Stimulated activated CD4-positive, alpha-beta T cell treated with anti-CD3 and anti-CD28 coated beads, Interleukin-2, amount 100 ng/mL, for 48 hours (primary cell): ENCODE measurements at regions not wholly inside any gene's neighbourhood (a gene's known extent, or its start where the extent isn't known, plus 50 kb on each side); places are given as distances from the start of the nearest gene placed in this dataset.
"Not testable (repeated sequence)": the region's sequence is repeated elsewhere in the genome, so short reads cannot be mapped to it uniquely, and the experiment has no call there.

ENCODE experiments used
- DNase-seq, 2 donors: peaks; one replicate each; pipeline ENCODE4 v3.0.0-alpha.2; 2020

DNA sequence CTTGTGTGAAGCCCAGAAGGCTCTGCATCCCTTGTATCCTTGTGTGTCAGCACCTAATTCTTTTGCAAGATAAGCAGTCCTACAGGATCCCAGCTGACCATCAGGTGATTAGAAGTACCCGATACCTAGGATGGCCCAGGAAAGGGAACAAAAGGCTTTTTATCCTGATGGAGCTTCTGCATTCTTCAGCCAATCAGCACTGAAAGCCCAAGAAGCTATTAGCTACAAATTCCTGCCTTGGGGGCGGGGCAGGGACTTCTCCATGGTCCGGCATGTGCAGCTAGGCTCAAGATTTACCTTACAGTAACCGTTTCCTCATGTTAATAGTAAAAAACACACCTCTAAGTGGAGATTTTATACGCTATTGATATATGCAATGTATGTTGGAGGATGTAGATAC, 264.6 kb upstream of the THUMPD2 start:
- no peak for DNase-seq

DNA sequence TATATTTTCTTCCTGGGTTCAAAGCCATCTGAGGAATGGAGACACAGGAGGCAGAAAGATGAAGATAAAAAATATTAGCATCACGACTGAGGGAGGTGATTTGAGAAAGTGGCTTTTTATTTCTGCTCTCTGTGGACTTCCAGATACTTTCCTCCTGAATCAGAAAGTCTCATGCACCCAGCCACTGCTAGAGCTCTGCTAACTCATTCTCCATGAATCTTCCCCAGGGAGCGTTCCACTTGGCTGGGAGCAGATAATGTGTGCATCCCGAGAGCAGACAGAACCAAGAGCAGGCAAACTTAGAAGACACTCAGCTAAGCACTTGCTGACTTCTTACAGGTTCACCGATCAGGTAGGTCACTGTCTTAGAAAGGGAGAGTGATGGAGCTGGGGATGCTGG, 264.1 kb upstream of the THUMPD2 start:
- DNase-seq = no peak

DNA sequence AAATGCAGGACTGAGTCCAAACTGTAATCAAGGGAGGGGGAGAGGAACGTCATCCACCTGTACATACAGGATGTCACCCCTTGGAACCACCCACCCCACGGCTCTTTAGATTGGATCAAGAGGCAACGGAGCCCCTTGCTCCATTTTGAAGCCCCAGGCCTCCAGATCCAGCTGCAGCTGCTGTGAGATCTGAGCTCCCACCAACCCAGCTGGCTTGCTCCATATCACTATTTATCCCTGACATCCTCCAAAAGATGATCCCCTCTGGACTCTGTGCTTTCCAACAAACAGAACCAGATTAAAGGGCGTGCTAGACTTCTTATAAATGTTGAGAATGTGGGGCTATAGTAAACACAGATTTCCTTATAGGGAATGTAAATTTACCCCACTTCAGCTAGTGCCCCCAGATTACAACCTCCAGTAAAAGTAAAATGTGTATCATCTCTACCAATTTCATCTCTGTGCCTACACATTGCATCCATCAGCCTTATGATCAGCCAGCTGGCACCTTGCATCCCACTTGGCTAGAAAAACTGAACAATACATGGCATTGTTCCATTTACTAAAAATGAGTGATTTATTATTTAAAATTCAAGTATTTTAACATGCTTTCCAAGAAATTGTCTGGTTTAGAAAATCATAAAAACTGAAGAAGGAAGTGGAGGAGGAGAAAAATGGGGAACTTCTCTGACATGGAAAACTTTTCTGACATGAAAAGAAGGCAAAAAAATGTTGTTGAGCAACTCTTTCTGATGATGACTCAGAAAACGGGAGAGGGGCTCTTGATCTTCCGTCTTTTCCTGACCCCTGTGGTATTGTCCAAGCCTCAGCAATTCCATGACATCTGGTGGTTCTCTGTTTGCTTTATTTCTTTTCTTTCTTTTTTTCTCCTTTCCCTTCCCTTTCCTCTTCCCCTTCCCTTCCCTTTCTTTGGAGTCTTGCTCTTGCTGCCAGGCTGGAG, 262.6 kb upstream of the THUMPD2 start:
- no peak for DNase-seq

DNA sequence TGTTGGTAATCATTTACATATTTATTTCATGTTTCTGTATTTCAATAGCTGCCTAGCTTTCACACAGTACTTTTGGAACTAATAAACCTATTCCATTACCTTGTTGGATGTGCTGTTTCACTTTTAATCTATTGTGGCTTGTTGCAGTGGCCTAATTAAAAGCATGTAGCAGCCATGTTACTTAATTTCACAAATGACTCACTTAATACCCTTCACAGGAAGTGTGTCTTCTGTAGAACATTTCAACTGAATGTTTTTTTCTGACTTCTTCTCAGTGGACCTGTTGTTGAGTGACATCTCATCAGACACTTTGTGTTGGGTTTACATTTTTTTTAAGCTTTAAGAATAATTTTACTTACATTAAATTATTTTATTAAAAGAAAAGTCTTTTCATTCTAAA, 260.5 kb upstream of the THUMPD2 start:
- no peak for DNase-seq

DNA sequence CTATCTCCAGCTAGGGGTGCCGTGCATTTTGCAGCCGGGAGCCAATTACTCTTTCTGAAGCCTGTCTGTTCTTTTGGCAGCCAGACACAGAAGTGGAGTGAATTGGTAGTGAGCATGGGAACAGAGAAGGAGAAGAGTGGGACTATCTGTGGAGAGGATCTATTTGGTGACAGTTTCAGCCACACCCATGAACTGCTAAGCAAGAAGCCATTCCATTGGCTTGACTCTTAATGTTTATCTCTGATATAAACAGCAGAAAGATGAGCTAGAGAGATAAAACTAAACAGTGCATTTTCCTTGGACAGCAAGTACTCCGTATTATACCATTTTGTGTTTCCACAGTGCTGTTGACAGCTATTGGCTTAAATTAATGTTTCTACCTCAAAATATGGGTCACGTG, 259.6 kb upstream of the THUMPD2 start:
- DNase-seq = no peak

DNA sequence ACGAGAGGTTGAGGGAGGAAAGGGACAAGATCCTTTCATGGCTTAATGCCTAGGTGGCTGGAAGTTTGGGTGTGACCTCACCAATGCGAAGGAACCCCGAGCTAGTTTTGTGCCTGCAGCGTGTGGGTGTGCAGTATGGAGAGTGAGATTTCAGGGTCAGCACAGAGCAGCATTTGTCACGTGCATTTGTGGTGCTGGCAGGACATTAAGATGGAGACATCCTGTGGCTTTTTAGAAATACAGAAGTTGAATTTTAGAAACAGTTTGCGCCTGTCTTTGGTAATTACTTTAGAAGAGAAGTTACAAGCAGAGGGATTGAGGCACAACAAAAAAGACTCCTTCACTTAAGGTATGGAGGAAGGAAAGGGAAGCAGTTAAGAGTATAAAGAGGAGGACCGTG, 258.2 kb upstream of the THUMPD2 start:
- DNase-seq = no peak

DNA sequence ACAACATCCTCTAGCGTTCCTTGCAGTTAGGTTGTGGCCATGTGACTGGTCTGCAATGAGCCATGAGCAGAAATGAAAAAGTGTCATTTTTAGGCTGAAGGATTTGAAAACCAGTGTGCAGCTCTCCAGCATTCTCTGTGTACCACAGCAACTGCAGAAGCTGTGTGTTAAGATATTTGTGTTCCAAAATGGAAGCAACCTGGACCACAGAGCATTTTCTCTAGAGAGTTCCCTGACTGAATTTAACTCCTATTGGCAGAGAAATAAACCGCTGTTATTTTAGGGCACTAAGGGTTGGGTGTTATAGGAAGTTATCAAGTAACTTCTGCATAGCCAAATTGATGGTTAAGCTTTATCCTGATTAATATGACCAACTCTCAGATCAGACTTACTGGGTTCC, 257.2 kb upstream of the THUMPD2 start:
- DNase-seq = no peak

DNA sequence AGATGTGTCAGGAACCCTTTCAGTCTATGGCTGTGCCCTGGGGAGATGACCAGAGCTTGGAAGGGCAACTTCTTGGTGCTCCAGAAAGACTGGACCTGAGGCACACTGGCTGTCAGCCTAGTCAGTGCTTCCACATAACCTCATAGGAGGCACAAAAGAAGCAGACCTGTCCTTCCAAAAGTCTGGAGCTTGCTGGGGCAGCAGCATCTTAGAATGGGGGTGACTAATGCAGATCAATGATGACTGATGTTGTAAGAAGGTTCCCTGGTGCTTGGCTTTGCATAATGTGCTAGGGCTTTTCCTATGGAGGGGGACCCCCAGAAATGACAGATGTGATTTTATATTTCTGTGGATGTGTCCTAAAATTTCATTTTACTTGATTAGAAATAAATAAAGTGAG, 255.7 kb upstream of the THUMPD2 start:
- DNase-seq = no peak

DNA sequence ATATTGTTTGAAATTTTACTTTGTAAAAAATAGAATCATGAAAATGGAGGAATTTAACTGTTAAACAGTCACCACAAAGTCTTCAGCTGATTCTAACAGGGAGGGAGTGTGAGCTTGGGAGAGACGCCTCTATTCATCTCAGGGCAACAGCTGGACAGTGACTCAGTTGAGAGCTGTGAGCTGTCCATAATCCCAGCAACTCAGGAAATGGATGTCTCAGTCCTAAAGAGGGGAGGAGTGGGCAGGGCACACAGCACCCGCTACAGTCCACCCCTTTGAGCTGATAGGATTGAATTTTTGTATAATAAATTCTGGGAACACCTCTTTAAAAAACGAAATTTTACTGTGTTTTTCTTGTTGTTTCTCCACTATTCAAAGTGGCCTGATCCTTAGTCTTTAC, 255.1 kb upstream of the THUMPD2 start:
- DNase-seq = no peak

DNA sequence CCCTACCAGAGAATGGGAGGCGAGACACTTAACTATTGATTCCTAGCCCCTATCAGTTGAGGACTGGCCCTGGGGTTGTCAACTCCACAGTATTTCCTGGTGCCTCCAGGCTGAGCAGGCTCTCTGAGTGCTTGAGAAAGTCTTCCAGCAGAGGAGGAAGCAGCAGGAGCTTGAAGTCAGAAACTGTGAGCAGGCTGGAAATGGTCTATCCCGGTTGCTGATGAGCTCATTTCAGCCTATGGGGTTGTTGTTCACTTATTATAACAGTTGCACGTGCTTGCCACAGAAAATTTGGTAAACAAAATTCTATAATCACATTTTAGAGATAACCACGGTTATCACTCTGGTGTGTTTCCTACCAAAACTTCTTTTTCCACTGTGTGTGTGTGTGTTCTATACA, 254.7 kb upstream of the THUMPD2 start:
- no peak for DNase-seq

DNA sequence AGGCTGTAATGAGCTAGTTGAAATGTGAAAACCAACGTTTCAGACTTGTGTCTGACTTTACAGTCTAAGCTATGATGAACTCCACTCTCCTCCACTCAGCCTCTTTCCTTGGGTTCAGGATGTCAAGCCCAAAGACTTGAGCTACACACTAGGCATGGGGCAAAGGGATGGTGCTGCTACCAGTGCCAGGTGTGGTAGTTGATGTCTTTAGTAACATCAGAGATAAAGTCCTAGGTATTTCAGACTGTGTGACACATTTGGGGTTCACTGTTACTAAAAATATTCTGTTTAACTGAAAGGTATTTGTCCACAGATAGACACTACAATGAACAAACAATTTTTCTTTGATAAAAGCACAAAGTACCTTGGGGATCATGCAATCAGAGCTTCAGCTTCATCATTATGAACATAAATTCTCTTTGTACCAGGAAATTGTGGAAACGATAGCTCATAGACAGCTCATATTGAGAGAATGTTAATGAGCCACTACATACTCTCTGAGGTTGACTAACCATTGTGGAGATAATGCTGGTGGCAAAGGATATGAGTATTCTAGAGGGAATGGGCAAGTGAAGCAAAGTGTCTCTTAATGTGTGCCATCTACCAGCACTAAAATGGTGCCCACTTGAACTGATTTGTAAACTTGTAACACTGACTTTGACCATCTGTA, 253.7 kb upstream of the THUMPD2 start:
- no peak for DNase-seq

DNA sequence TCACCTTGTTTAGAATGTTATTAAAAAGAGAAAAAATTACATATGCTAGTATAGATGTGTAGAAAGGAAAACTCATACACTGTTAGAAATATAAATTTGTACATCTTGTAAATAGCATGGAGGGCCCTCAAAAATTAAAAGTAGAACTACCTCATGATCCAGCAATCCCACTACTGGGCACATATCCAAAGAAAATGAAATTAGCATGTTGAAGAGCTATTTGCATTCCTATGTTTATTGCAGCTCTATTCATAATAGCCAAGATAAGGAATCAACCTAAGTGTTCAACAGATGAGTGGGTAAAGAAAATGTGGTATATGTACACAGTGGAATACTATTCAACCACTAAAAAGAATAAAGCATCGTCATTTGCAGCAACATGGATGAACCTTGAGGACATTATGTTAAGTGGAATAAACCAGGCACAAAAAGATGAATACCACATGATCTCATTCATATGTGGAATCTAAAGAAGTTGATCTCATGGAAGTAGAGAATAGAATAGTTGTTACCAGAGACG, 251.5 kb upstream of the THUMPD2 start:
- no peak for DNase-seq

DNA sequence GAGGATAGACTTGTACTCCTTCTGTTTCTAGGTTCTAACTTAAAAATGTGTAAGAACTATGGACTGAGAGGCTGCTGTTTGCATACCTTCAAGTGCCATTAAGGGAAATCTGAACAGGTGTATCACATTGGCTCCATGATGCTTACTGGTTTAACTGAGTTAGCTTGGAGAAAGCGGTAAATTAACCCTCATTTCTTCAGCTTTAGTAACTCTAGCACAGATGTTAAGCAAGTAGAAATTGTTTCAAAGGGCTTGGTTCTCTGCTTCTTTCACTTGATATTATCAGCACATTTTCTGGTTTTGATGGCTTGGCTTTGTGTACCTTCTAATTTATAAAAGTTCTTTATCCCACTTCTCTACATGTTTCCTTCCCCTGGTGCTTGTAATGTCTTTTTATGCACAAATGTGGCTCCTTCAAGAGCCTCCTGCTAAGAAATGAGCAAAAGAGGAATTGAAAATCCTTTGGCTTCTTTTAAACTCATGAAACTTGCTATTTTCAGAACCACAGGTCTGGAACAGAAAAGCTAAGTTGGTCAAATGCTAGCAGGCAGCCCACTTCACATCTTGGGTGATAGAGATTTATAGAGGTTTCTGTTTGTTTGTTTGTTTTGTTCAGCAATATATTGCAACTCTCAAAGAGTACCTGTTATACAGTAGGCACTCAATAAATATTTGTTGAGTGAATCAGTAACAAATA, 249.9 kb upstream of the THUMPD2 start:
- DNase-seq = no peak

DNA sequence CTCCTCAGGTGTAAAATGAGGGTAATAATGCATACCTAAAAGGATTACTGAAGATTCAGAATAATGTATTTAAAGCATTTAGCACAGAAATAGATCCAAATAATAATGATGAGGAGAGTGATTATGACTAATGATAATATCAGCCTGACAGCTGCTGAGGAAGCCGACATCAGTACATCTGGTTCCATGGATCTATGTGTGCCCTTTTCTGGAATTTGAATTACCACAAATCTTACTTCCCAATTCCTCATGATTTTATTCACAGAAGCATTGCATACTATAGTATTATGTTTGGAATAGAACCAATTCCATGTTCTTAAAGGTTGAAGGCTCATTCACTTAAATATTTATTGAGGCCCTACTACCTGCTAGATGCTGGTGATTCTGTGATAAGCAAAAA, 248.9 kb upstream of the THUMPD2 start:
- DNase-seq = no peak

DNA sequence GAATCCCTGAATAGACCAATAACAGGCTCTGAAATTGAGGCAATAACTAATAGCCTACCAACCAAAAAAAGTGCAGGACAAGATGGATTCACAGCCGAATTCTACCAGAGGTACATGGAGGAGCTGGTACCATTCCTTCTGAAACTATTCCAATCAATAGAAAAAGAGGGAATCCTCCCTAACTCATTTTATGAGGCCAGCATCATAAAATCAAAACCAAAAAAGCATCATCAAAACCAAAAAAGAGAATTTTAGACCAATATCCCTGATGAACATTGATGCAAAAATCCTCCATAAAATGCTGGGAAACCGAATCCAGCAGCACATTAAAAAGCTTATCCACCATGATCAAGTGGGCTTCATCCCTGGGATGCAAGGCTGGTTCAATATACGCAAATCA, 246.2 kb upstream of the THUMPD2 start:
- not testable (repeated sequence) for DNase-seq

DNA sequence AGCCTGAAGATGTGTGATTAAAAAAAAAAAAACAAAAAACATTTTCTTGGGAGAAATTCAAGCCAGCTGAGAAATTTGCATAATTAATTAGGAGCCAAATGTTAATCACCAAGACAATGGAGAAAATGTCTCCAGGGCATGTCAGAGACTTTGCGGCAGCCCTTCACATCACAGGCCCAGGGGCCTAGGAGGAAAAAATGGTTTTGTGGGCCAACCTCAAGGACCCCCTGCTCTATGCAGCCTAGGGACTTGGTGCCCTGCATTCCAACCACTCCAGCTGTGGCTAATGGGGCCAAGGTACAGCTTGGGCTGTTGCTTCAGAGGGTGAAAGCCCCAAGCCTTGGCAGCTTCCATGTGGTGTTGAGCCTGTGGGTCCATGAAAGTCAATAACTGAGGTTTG, 241.9 kb upstream of the THUMPD2 start:
- DNase-seq = no peak

DNA sequence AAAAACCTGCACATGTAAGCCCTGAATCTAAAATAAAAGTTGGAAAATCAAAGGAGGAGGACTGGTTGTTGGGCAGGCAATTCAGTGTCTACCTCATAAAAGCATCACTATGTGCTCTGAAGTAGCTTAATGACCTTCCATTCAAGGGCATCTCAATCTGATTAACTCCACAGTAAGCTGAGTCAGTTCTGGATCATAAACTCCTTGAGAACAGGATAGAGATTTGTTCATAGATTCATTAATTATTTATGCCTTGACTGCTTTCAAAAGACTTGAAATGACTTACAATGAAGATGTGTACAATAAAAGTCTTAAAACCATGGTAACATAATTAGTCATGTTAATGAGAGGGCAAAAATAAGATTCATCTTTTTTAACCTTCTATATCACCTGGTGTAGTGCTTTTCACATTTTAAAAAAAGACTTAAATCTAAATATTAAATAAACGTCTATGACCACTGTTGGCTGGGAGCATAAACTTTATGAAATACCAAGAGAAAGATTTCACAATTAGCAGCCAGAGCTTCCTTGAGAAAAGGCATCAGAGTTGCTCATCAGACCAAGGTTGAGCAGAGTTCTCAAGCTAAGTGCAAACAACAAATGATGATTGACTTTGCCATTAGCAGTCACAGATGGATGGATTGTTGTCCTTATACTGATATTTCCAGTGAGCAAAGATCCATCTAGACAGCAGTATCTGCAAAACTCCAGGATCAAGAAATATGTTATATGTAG, 237.3 kb upstream of the THUMPD2 start:
- no peak for DNase-seq

DNA sequence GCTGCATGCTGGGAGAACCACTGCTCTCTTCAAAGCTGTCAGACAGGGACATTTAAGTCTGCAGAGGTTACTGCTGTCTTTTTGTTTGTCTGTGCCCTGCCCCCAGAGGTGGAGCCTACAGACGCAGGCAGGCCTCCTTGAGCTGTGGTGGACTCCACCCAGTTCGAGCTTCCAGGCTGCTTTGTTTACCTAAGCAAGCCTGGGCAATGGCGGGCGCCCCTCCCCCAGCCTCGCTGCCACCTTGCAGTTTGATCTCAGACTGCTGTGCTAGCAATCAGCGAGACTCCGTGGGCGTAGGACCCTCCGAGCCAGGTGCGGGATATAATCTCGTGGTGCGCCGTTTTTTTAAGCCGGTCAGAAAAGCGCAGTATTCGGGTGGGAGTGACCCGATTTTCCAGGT, 234.9 kb upstream of the THUMPD2 start:
- not testable (repeated sequence) for DNase-seq

DNA sequence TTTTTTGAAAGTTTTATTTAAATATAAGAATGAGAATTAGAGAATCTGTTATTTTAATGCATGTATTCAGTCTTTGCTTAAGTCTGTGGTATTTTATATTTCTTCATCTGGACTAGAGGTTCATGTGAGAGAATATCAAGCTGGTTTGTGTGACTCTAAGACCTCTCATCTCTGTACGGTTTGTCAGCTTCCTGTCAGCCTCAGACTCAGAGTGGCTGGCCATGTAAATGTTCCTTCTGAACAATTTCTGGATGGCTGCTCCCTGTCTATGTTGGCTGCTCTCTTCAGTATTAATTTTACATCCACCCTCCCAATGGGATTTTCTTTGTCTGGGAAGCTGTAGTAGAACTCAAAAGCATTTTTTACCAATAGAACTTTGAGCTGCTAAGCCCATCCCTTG, 225.3 kb upstream of the THUMPD2 start:
- DNase-seq = no peak

DNA sequence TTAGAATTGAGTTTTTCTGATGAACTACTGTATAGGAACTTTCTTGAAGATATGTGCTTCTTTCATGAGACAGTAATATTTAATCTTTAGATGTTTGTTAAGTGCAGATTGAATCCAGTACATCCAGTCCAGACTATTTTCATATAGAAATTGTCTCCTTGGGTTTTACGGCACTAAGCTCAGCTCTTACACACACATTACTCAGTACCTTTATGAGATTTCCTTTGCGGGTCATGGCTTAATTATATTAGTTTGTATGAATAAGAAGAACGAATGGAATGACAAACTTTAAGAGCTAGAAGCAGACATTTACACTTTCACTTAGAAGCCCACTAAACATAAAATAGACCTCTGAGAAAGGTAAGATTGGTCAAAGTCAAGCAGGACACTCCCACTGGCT, 223.3 kb upstream of the THUMPD2 start:
- no peak for DNase-seq

DNA sequence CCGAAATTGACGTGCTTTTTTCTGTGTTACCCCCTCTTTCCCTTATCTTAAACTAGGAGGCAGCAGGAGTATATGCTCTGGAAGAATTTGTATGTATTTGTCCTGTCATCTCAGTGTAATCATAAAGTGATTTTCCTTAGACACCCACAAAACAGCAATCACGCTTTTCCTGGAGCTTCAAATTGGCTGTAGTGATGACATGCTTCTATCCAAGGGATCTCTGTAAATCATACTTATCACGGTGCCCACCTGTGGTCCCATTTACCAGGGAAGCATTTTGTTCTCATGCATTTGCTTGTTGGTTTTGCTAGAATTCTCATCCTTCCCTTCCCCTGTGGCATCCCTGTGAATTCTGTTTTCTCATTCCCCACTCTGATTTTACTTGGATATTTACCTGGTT, 220.8 kb upstream of the THUMPD2 start:
- DNase-seq = no peak

DNA sequence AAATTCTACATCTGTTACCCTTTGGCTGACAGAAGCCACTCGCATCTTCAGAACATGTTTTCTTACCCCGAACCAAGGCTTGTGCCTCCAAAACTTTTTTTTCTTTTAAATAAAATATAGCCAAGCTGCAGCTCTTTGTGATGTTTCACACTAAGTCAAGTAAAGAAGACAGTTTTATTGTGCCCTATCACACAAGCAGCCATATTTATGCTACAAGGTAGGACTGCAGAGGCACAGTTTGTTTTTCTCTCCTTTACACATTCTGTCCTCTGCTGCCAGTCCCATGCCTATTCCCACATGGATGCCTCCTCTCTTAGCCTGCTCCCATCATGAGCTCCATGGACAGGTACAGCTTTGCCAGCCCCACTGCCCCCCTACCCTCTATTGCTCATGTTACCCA, 219.6 kb upstream of the THUMPD2 start:
- DNase-seq = no peak

DNA sequence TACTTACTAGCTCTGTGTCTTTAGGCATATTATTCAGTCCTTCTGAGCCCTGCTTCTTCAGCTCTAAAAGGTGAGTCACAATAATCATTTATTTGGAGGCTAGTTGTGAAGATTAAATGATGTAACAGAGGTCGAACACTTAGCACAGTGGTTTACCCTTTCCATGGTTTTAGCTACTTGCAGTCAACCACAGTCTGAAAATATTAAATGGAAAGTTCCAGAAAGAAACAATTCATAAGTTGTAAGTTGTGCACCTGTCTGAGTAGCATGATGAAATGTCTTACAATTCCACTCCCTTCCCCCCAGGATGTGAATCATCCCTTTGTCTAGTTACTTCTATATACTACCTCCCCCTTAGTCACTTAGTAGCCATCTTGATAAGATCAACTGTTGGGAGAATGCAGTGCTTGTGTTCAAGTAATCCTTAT, 217.6 kb upstream of the THUMPD2 start:
- no peak for DNase-seq
